ENCODE measurements at regions not wholly inside any gene's neighbourhood (a gene's known extent, or its start where the extent isn't known, plus 50 kb on each side); places are given as distances from the start of the nearest gene placed in this dataset.

GRCh38 chr13:30002577-30002976 lies 152.2 kb upstream of the UBL3 start:
- no peak for DNase-seq (ENCODE audit: extremely low spot score)
- ChIA-PET CTCF (interaction anchor here (0.7 kb wide), 1 partner anchor 12 kb away, joined by 3 read pairs; no protein-coding TSS in a partner anchor), POLR2A (no interaction called here)
- no peak for TF ChIP-seq CTCF (IDR thresholded peaks at IDR 0.05; ENCODE audit: control extremely low read depth, extremely low read depth, low read depth, missing control alignments)

GRCh38 chr13:30000370-30000765 lies 150.0 kb upstream of the UBL3 start:
- ChIA-PET CTCF (no interaction called here), POLR2A (no interaction called here)
- TF ChIP-seq CTCF (IDR thresholded peaks at IDR 0.05; ENCODE audit: control extremely low read depth, extremely low read depth, low read depth, missing control alignments): no peak
- DNase-seq (ENCODE audit: extremely low spot score): no peak

GRCh38 chr13:29999492-30000369 lies 149.3 kb upstream of the UBL3 start:
- TF ChIP-seq CTCF (IDR thresholded peaks at IDR 0.05; ENCODE audit: control extremely low read depth, extremely low read depth, low read depth, missing control alignments): no peak

GRCh38 chr13:29996316-29996715 lies 145.9 kb upstream of the UBL3 start:
- CTCF ChIA-PET: no interaction called here
- POLR2A ChIA-PET: no interaction called here
- TF ChIP-seq CTCF (IDR thresholded peaks at IDR 0.05; ENCODE audit: control extremely low read depth, extremely low read depth, low read depth, missing control alignments): no peak
- DNase-seq (ENCODE audit: extremely low spot score): no peak

More at GRCh38 chr13:29999492-30000369, 149.3 kb upstream of the UBL3 start:
- ChIA-PET CTCF (no interaction called here), POLR2A (no interaction called here)
- no peak for DNase-seq (ENCODE audit: extremely low spot score)

- ChIA-PET CTCF (no interaction called here), POLR2A (no interaction called here)
Measured at GRCh38 chr13:29994911-29995595, 144.6 kb upstream of the UBL3 start.

More at GRCh38 chr13:29994911-29995595, 144.6 kb upstream of the UBL3 start:
- no peak for DNase-seq (ENCODE audit: extremely low spot score)
- TF ChIP-seq CTCF (IDR thresholded peaks at IDR 0.05; ENCODE audit: control extremely low read depth, extremely low read depth, low read depth, missing control alignments): no peak
